Stimulated activated CD4-positive, alpha-beta T cell treated with anti-CD3 and anti-CD28 coated beads, Interleukin-2, amount 100 ng/mL, for 48 hours (primary cell): ENCODE measurements at regions not wholly inside any gene's neighbourhood (a gene's known extent, or its start where the extent isn't known, plus 50 kb on each side); places are given as distances from the start of the nearest gene placed in this dataset.
A peak's percentile ranks its signal among the peaks of the same experiment; 100 is the strongest.
"Not testable (repeated sequence)": the region's sequence is repeated elsewhere in the genome, so short reads cannot be mapped to it uniquely, and the experiment has no call there.

Experiments
- DNase-seq, 2 donors: peaks; one replicate each; pipeline ENCODE4 v3.0.0-alpha.2; 2020

GRCh38 chr21:32886339-32886738 is 114.8 kb upstream of the PAXBP1 start:
- DNase-seq: no peak

GRCh38 chr21:32887026-32887425 is 115.5 kb upstream of the PAXBP1 start:
- no peak for DNase-seq

- DNase-seq: no peak
These were observed 117.4 kb upstream of the PAXBP1 start for GRCh38 chr21:32888971-32889370.

DNA sequence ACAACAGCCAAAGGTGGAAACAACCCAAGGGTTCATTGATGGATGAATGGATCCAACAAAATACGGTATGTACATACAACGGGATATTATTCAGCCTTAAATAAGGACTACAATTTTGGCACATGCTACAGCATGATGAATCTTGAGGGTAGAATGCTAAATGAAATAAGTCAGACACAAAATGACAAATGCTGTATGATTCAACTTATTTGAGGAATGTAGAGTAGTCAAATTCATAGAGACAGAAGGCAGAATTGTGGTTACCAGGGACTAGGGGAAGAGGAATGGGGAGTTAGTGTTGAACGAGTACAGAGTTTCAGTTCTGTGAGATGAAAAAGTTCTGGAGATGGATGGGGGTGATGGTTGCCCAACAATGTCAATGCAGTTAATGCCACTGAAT is 118.0 kb upstream of the PAXBP1 start:
- no peak for DNase-seq

GRCh38 chr21:32894321-32894720 is 122.8 kb upstream of the PAXBP1 start:
- DNase-seq: no peak

DNA sequence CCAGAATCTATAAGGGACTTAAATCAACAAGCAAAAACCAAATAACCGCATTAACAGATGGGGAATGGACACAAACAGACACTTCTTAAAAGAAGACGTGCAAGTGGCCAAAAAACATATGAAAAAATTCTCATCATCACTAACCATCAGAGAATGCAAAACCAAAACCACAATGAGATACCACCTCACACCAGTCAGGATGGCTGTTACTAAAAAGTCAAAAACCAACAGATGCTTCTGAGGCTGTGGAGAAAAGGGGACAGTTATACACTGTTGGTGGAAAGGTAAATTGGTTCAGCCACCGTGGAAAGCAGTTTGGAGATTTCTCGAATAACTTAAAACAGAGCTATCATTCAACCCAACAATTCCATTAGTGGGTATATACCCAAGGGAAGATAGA is 124.9 kb upstream of the OLIG2 start:
- no peak for DNase-seq

GRCh38 chr21:32907521-32907920 is 118.2 kb upstream of the OLIG2 start:
- no peak for DNase-seq

GRCh38 chr21:32908534-32908933 is 117.2 kb upstream of the OLIG2 start:
- DNase-seq: no peak

DNA sequence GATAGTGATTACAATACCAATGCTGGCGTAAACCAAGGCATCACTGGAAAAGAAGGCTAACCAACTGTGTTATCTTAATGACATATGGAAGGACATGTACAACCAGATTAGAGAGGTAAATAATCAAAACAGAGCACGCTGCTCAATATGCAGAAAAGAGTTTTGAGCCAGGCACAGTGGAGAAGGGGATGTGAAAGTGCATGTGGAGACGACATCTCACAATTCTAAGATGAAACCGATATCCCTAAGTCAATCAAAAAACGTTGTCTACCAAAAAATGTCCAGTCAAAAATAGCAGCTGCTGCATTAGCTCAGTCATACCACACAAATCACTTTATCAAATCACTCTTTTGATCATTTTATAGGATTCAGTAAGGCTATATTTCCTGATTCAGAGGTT is 116.3 kb upstream of the OLIG2 start:
- DNase-seq: no peak

DNA sequence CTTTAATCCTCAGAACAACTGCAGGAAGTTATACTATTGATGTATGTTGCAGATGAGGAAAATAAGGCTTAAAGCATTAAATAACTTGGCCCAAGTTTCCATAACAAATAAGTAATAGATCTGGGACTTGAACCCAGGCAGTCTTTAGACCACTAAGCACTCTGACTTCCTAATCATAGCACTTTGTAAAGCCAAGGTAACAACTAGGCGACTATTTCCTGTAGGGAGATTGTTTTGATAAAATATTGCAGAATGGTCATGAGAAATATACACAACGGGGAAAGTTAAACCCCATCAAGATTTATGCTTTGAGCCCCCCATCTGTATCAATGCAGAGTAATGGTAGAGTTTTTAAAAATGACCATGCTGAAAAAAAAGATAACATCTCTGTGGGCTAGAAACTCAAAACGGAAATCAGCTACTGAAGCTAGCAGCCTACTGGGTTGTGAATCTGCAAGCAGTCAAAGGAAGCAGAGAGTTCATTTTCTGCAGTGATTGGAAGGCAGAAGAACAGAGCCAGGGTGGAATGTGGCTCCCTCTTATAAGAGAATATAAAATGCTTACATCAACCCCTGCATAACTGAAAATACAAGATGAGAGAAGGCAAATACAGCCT is 111.2 kb upstream of the OLIG2 start:
- no peak for DNase-seq

GRCh38 chr21:32915099-32915498 is 110.6 kb upstream of the OLIG2 start:
- no peak for DNase-seq

GRCh38 chr21:32916088-32916487 is 109.6 kb upstream of the OLIG2 start:
- no peak for DNase-seq

GRCh38 chr21:32916522-32917099 is 109.1 kb upstream of the OLIG2 start:
- DNase-seq: no peak

DNA sequence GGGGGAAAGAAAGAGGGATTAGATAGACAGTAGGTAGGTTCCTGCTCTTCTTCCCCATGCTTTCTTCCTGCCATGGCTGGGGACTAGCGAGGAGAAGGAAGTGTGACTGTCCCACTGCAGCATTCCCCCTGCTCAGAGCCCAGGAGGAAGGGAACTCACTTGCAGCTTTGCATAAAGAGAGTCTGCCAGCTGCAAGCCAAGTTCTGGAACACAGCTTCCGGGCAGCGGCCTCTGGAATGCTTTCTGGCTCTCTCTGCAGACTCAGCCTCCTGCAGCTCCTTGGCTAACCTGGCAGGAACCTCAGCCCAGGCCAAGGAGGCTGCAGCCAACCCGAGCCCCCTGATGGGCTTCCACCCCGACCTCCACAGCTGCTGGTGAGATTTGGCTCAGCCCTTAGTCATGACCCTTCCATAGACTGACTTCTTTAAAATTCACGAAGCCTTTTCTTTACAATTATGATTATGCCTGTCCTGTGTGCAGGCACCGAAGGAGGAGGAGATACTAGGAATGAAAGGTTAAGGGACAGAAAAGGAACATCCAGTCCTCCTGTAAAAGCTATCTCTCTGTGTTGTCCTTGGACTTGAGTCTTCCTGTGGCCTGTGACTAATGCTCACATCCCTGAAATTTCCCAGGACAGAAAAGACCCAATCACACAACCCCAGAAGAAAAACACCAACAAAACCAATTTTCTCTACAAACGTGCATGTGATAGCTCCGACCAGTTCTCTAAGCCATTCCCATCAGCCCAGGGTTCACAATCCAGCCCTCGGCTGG is 108.2 kb upstream of the OLIG2 start:
- no peak for DNase-seq

GRCh38 chr21:32918478-32919120 is 107.1 kb upstream of the OLIG2 start:
- DNase-seq: no peak

DNA sequence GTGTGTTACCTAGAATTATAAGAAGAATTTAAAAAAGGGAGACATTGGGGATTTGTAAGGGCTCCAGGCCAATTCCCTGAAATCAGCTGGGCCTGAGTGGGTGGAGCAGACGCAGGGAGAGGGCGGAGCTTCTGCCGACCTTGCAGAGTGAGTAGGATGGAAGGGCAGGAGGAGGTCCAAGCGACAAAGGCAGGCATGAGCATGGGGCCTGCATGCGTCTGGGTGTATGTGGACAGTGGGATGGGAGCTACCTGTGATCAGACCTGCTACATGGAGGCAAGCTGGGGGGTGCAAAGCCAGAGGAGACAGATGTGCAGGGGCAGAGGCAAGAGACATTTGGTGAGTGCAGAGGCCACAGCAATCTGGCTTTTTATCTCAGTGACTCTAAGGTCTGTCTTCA is 105.3 kb upstream of the OLIG2 start:
- DNase-seq: no peak

DNA sequence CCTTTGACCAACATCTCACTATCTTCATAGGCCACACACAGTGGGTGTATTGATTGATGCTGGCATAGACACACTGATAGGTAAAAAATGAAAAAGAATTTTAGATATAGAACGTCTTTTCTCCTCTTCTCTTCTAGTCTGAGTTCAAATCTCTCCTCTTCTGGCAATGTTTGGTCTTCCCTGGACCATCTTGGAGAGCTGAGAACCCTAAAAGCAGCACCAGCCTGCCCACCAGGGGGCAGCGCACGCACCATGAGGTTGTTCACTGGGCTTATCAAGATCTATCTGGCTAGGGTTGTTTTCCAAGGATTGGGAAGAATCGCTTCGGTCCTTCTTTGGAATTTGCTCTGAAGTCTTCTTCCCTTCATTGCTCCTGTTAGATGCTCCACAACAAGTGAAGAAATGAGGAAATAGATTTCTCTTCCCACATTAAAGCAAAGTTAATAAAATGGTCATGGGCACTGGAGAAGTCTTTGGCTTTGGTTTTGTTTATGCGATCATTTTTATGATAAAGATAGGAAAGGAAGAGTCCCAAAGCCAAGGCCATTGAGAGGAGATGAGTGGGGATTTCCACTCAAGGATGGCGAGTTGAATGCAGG is 104.0 kb upstream of the OLIG2 start:
- DNase-seq: peak; percentile 52 to 59

DNA sequence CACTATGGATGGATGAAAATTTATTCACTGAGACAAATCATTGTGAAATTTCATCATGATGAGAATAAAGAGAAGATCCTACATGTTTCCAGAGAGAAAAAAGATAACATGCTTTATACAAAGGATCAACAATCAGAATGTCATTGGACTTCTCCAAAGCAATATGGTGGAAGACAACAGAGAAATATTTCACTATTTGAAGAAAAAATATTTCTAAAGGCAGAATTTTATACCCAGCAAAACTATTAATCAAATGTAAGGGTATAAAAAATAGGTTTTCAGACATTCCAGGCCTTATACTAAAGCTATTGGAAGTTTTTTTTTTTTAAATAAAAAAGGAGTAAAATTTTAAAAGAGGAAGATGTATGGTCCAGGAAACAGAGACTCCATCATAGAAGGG is 100.6 kb upstream of the OLIG2 start:
- no peak for DNase-seq

GRCh38 chr21:32929633-32930038 is 96.1 kb upstream of the OLIG2 start:
- DNase-seq: no peak

- DNase-seq: no peak
These were observed 95.1 kb upstream of the OLIG2 start for GRCh38 chr21:32930673-32931072.

- DNase-seq: not testable (repeated sequence)
These were observed 91.7 kb upstream of the OLIG2 start for GRCh38 chr21:32934068-32934467.

DNA sequence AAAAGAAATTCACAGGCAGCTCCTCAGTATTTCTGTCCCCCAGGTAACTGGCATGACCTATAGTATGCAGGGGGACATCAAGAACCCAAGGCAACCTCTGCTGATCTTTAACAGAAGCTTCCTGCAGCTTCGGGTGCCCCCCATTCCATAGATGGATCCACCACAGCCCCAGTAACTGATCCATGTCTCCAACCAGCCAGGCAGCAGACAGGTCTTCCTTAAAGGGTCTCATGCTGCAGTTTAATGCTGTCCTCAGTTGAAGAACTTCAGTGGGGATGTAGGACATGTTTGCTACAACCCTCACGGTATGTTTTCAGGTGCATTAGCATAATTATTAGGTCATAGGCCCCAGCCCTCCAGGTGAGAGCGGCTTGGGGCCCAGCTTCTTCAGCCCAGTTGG is 90.9 kb upstream of the OLIG2 start:
- no peak for DNase-seq
